ENCODE measurements at regions not wholly inside any gene's neighbourhood (a gene's known extent, or its start where the extent isn't known, plus 50 kb on each side); places are given as distances from the start of the nearest gene placed in this dataset.
"Not testable (repeated sequence)": the region's sequence is repeated elsewhere in the genome, so short reads cannot be mapped to it uniquely, and the experiment has no call there.

DNA sequence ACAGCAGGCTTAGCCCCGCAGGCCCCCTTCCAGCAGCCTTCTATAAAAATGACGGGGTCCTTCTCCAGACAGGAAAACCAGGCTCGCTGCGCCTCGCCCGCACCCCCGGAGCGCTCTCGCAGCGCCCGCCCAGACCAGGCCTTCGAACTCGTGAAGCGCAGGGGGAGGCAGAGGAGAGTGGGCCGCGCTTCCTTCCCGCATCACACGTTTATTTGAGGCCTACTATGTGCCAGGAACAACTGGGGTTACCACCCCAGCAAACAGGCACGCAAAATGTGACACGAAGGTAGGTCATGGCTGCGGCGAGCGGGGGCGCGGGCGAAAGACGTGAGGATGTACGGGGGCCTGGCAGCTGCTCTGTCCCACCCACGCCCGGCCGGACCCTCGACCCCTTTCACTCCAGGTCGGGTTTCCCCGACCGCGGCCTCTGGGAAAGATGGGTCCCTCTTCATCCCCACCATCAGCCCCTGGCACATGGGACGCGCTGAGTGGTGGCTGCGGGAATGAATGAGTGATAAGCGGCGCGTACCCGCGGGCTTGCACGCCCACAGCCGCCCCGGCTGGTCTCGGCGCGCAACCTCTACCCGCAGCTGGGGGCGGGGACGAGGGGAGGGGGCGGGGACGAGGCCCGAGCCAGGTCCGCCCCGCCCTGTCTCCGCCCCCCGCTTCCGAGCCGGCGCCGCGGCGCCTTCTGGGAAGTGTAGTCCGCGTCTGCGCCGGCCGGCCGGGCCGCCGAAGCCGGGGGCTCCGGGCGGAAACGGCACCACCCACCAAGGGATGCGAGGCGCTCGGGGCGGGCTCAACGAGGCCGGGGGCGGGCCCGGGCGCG is 59.1 kb downstream of the ZNF467 start:
- peak; percentile 92 to 95 for DNase-seq

DNA sequence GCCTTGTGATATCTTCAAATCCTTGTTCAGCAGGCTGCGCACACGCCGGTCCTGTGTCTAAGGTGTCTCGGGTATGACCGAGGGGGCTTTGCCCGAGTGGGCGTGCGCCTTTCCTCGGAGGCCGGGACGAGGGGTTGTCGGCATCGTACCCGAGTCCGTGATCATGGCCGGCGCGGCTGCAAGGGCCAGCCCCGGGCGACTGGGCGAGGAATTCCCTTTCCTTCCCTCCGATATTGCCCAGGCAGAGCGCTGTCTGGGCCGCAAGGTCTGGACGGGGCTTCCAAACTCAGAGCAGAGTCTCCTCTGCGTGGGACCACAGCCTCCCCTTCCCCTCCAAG is 59.7 kb downstream of the ZNF467 start:
- DNase-seq, result no peak

DNA sequence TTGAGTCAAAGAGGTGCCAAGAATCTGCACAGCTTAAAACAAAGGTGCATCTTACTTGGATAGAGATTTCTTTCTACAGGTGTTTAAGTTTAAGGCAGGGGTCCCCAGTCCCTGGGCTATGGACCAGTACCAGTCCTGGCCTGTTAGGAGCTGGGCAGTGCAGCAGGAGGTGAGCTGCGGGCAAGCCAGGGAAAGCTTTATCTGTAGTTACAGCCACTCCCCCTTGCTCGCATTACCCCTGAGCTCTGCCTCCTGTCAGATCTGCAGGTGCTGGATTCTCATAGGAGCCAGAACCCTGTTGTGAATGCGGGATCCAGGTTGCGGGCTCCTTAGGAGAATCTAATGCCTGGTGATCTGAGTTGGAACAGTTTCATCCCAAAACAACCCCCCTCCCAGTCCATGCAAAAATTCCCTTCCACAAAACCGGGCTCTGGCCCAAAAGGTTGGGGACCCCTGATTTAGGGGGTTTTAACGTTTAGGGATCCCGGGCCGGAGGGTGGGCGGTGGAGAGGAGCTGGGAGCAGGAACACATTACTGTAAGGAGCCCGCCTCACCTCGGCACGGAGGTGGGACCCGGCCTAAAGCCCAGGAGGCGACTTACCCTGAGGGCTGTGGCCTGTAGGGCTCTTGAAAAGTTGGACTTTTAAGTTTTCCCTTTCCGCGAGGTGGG is 60.2 kb downstream of the ZNF467 start:
- no peak for DNase-seq

DNA sequence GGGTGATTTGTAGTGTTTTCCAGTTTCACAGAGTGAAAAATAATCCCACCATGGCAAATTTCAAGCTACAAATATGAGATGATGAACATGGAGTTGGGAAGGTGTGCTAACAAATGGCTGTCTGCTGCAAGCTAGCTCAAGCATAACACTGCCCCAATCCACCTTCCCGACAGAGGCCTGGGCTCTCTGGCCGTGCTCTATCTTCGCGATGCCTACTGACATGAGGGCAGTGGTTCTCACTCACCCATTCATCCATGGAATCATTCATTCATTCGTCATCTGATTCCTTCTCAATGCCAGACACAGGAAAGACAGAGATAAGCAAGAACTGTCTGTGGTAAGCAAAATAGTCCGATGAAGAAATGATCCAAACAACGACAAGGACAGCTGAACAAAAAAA is 65.4 kb downstream of the ZNF467 start:
- DNase-seq, result no peak

DNA sequence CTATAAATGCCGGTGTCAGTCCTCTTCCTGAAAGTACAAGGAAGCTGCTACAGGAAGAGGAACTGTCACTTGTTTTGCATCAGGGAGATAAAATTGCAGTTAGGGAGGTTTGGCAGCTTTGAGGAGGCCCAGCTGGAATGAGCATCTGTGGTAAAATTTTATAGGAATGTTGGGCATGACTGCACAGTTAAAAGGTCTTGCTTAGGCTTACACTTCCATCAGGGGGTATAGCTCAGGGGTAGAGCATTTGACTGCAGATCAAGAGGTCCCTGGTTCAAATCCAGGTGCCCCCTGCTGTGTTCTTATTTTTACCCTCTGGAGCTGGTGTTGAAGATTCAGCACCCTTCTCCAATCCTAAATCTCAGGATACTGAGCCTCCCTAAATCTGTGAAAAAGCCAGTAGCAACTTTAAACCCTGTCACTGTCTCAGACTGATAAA is 65.9 kb downstream of the ZNF467 start:
- DNase-seq, result no peak

DNA sequence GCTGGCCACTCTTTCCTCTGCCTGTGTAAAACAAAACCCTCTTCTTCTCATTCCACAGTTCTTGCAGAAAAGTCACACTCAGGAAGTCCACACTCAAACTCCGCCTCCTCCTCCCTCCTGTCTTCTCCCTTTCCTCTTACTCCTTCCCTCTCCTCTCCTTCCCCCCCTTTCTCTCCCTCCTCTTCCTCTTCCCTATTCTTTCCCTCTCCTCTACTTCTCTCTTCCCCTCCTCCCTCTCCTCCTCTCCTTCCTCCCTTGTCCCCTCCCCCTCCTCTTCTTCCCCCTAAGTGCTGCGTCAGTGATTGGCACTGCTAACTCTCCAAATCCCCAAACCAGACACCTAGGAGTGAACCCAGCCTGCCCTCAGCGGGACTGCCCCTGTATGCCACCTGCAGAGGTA is 67.0 kb downstream of the ZNF467 start:
- DNase-seq, result no peak

DNA sequence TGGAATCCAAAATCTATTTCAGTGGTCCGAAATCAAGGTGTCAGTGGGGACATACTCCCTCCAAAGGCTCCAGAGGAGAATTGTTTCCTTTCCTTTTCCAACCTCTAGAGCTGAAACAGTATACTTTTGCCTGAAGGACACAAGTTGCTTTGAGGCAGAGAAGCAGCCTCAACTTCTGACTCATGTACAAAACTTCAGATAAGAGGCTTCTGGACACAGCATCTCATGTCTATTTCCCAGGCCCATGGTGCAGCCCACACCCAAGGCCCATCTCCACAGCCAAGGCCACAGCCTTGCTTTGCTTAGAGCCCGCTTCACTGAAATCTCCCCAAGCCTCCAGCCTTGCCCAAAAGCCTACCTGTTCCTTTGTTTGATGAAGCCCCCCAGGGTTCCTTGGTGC is 68.9 kb downstream of the ZNF467 start:
- DNase-seq, result no peak

DNA sequence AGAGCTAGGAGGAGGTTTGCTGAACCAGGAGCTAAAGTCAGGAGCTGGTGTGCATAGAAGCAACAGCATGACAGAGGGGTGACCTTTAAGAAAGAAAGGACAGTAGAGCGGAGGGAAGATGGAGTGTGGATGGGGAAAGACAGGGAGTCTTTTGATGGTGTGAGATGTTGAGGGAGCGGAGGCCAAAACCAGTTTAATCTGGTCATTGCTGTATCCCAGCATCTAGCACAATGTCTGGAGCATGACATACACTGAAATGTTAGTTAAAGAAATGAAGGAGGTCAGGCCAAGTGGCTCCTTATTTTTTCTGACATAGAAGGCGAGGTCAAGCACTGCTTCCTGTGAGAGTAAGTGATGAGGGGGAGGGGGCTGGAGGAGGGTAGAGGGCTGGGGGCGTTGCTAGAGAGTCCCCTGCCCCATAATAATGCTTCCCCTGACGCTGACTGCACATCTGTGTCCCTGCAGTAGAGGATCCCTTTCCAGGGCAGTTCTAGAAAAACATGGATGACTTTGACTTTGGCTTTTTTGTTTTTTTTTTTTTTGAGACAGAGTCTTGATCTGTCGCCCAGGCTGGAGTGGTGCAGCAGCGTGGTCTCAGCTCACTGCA is 70.2 kb downstream of the ZNF467 start:
- DNase-seq, result no peak

DNA sequence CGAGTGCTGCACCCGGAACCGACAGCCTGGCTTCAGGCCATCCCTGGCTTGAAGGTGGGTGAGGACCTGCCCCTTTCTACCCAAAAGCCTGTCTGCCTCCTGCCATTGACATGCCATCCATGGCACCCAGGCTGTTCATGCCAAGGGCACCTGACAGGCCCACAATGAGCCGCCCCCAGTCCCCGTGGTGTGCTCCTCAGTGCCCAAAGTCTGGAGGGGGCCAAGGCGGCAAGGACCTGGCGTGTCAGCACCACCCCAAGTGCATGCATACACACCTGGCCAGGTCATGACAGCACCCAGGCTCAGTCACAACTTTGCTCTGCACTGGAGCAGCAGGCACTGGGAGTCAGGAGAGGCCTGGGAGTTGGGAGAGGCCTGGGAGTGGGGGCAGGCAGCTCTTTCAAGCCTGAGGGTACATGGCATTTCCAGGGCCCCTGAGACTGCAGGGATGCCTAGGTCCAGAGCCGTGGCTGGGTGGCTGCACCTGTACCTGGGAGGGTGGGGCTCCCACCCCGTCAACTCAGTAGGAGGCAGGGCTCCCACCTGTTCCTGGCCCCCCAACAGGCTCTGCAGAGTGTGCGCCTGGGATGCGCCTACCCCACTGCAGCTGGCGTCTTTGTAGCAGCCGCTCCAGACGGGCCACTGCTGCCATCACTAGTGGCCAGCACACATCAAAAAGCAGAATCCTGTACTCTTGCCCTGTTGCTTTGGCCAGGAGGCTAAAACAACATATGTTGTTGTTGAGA is 71.7 kb downstream of the ZNF467 start:
- DNase-seq, result no peak

DNA sequence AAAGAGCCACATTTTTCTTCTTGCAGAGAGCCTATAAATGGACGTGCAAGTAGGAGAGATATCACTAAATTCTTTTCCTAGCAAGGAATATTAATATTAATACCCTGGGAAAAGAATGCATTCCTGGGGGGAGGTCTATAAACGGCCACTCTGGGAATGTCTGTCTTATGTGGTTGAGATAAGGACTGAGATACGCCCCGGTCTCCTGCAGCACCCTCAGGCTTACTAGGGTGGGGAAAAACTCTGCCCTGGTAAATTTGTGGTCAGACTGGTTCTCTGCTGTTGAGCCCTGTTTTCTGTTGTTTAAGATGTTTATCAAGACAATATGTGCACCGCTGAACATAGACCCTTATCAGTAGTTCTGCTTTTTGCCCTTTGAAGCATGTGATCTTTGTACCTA is 75.6 kb downstream of the ZNF467 start:
- DNase-seq, result not testable (repeated sequence)

DNA sequence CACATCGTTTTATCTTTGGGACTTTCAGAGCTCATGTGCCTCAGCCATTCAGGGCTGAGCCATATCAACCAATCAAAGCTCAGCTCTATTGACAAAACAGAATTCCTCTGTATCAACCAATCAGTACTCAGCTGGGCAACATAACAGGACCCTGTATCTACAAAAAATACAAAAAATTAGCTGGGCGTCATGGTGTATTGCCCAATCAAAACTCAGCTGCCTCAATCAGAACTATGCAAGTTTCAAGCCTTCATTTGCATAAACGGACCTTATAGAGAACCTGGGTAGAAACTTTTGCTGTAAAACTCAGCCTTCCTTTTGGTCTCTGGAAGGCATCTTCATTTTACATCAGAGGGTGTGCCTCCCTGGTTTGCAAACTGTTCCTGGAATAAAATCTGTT is 77.1 kb downstream of the ZNF467 start:
- no peak for DNase-seq

DNA sequence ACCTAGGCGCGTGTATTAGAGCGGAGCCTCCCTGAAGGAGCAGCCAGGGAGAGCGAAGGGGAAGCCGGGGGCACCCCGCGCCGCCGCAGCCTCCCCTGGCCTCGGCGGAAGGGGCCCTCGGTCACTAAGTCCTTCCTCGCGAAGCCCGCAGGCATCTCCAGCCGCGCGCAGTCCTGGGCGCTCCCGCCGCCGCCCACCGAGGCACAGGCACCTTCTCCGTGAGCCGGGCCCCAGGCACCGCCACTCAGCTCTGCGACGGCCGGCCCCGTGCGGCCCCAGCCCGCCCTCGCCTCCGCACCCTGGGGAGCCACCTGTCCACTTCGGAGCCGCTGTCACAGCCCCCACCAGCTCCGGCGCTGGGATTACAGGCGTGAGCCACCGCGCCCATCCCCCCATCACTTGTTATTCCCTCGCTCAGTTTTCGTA is 80.8 kb downstream of the ZNF467 start:
- DNase-seq, result no peak

DNA sequence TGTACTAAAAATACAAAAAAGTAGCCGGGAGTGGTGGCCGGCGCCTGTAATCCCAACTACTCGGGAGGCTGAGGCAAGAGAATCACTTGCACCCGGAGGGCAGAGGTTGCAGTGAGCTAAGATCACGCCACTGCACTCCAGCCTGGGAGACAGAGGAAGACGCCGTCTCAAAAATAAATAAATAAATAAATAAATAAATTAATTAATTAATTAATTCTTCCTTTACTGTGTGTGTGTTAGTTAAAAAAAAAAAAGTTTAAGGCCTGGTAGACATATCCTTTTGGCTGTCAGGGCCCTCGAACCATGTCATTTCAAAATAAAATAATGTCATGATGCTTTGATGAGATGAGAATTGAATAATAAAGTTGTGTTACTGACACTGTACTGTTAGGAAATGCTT is 81.3 kb downstream of the ZNF467 start:
- DNase-seq, result no peak

DNA sequence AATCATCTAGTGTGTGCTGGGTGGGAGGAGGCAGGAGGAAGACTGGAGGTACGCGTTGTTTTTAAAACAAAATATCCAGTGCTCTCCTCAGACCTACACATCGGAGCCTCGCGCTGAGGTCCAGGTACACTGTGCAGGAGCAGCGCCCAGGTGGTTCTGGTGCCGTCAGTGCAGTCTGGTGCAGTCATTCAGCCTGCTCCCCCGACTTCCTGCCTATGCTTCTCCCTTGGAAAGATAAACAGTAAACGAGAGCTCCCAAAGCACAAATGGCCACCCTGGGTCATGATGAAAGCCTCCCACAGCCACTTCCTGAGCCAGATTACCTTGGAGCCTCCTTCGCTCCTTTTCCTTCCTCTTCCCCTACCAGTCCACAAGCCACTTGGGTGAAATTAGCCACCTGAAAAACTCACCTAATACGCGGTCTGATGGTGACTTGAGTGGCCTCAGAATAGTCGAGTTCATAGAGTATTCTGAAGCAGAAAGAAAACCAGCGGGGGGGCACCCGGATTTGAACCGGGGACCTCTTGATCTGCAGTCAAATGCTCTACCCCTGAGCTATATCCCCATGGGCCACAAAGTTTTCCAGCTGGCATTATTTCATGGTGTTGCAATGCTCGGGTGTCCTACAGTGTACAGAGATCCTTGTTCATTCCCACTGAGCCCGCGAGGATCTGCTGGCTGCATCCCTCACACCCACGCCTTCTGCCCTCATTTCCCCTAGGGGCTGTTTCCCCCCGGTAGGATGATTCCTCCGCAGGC is 82.5 kb downstream of the ZNF467 start:
- no peak for DNase-seq

DNA sequence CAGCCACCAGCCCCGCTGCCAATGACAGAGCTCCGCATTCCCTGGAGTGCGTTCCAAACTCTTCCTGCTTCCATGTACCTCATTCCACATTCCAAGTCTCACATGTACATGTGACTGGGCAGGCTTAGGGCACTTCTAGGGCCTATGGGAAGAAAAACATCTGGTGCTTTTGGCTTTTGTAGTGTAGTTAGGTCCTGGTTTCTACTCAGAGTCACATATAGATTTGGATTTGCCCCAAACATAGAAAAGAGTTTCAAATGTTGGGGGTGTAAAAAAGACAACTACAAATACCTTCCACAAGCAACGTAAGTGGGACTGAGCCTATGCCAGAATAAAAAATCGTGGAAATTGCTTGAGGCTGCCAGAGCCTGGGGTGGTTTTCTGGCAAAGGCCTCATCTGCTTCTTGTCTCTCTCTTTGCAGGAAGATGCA is 84.1 kb downstream of the ZNF467 start:
- DNase-seq, result no peak

DNA sequence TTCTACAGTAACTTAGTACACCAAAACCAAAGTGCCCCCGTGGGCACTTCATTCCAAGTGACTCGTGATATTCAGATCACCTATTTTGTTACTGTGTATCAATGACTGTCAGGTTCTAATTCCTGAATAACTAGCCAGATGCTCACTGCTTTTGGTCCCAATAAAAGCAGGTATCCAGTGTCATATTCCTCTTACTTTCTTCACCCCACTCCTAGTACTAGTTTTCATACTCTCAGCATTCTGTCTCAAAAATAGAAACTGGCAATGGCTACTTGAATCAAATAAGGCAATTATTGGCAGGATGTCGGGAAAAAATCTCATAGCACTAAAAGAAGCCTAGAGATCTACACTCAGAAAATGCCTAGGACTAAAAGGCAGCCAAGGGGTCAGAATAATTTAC is 84.6 kb downstream of the ZNF467 start:
- no peak for DNase-seq

DNA sequence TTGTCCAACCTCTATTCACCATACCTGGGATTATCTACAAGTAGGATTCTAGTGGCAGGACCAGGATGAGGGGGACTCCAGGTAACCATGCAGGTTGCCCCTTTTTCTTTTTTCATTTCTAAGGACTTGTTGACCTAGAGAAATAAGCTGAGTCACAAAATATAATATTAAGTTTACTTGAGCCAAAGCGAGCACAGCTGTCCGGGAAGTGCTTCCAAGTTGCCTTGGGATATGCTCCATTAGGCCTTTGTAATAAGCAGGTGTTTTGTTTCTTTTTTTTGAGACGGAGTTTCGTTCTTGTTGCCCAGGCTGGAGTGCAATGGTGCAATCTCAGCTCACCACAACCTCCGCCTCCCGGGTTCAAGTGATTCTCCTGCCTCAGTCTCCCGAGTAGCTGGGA is 85.6 kb downstream of the ZNF467 start:
- not testable (repeated sequence) for DNase-seq

DNA sequence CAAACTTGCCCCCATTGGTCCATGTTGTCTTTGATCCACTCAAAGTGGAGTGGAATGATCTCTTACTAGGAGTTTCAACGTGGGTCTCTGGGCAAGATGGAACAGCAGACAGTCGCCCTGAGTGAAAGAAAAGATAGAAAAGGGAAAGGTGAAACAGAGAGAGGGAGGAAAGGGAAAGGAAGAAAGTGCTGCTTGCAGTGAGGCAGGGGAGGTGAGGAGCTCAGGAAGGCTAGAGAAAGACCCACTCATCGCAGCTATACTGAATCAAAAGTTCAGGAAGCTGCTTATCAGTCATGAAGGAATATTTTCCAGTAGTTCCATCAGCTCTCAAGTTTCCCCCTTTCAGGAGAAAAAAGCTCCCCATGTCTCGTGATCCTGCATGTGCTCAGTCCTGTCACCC is 86.9 kb downstream of the ZNF467 start:
- no peak for DNase-seq

DNA sequence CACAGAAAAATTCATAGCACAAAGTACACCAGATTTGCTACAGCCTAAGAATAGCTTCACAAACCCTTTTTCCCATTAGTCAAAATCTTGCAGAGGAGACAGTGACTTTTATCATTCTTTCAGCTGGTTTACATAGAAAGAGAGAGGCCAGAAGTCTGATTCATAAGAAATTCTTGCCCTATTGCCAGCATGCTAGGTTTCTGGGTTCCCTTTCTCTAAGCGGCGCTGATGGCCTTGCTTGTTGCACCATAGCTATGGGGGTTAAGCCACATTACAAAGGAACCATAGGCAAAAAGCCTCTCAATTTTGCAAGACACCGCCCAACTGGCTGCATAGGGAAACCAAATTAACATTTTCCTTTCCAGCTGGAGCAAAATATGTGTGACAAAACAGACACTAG is 87.4 kb downstream of the ZNF467 start:
- DNase-seq, result no peak

DNA sequence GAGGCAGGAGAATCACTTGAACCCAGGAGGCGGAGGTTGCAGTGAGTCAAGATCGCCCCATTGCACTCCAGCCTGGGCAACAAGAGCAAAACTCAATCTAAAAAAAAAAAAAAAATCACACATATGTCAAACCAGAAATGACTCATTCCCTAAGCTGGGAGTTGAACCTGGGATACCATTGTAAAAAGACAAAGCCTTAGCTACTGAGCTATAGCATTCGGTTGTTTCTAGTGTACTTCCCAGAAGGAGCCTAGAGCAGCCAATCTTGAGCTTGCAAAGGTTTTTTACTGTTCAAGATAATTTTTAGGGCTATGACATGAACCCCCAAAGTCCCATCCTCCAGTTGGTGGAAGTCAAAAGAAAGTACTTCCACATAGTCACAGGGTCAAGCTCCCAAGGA is 87.9 kb downstream of the ZNF467 start:
- DNase-seq, result no peak

DNA sequence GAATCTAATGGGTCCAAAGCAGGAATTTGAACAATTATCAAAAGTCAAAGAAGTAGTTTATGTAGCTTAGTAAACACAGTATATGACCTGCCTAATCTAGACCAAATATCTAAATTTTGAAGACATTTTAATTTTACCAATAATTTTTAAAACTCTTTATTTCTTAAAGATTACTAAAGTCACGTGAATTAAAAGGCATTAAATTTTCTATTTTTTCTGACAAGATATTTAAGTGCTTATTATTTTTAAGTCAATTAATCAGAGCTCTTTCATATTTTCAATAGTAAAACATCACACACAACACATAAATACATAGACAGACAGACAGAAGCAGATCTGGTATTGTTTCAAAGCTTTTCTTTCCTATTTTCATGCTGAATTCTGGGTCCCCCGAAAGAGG is 89.5 kb downstream of the ZNF467 start:
- no peak for DNase-seq

DNA sequence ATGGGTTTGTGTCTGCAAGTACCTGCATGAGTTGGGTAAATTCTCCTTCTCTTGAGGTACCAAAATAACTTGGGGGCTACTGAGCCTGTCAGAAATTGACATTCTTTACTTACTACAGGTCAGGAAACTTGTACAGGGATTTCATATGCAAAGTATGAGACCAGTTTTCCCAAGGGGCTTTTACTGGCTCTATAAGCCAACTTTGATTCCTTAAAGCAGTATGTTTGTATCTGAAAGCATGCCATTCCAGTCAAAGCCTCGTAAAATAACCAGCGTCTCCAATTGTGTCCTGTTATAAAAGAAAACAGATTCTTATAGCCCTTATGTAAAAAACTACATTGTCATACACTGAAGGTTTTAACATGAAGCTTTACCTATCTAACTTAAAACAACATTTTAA is 90.2 kb downstream of the ZNF467 start:
- no peak for DNase-seq

DNA sequence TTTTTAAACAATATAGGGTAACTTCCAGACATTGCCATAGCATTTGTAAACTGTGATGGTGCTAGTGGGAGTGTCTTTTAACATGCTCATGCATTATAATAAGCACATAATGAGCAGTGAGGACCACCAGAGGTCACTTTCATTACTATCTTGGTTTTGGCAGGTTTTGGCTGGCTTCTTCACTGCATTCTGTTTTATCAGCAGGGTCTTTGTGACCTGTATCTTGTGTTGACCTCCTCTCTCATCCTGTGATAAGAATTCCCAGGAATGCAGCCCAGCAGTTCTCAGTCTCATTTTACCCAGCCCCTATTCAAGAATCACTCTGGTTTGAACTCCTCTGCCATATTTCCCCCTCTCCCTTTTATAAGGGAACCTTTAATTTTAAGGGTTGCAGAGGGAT is 91.3 kb downstream of the ZNF467 start:
- no peak for DNase-seq

All from activated CD4-positive, alpha-beta T cell treated with anti-CD3 and anti-CD28 coated beads, Interleukin-2, amount 50 U/mL, for 4 hours (primary cell).